ENCODE measurements at regions not wholly inside any gene's neighbourhood (a gene's known extent, or its start where the extent isn't known, plus 50 kb on each side); places are given as distances from the start of the nearest gene placed in this dataset.

DNA sequence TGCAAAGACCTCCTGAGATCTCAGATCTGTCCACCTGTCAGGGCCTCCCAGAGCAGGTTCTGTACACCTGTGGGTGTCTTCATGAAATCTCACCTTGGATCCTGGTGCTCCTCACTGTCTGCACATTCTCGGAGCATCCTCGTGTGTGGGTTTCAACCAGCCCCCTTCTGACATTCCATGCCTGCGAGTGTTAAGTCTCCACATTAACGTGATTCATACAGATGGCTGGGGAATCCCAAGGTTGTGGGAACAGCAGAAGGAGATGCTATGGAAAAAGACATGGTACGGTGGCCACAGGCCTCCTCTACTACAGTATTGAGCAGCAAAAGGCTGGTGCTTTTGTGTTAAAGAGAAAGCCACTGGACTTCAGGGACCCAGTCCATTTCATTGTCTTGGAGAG is 556.5 kb downstream of the DHX35 start:
- H3K9me3 Mint-ChIP-seq: no peaks in the 10 kb centered on the region
- H3K36me3 Mint-ChIP-seq (ENCODE audit: low read depth): no peaks in the 10 kb centered on the region
- no peaks in the 10 kb centered on the region for H3K27me3 Mint-ChIP-seq
- H3K27ac Mint-ChIP-seq: no peak overlapping the region
- H3K4me1 Mint-ChIP-seq (ENCODE audit: low read depth): no peaks in the 10 kb centered on the region
- no peak for DNase-seq
- no peak overlapping the region for H3K4me3 Mint-ChIP-seq

DNA sequence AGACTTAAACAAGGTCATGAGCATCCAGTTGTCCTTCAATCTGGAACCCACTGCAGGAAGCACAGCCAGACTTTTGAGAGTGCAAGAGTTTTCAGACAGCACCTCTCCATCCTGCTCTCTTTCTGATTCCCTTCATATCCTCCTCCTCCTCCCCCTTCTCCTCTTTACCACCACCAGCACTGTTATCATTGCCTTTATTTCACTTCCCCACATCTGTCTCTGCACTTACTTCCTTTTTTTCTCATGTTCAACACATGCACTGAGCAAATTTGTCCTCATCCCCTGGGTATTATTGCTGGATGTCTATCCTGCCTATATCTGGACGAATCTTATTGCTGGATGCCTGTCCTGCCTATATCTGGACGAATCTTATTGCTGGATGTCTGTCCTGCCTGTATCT is 554.8 kb downstream of the DHX35 start:
- H3K27me3 Mint-ChIP-seq: no peaks in the 10 kb centered on the region
- no peaks in the 10 kb centered on the region for H3K4me1 Mint-ChIP-seq (ENCODE audit: low read depth)
- no peaks in the 10 kb centered on the region for H3K9me3 Mint-ChIP-seq
- no peak for DNase-seq
- H3K4me3 Mint-ChIP-seq: no peak overlapping the region
- no peak overlapping the region for H3K27ac Mint-ChIP-seq
- H3K36me3 Mint-ChIP-seq (ENCODE audit: low read depth): no peaks in the 10 kb centered on the region

DNA sequence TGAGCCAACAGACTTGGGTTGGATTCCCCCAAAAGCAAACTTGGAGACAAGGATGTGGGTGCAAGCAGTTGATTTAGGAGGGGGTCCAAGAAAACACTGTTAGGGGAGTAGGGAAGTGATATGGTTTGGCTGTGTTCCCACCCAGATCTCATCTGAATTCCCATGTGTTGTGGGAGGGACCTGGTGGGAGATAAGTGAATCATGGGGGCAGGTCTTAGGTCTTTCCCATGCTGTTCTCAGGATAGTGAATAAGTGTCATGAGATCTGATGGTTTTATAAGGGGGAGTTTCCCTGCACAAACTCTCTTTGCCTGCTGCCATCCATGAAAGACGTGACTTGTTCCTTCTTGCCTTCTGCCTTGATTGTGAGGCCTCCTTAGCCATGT is 542.6 kb downstream of the DHX35 start:
- H3K4me3 Mint-ChIP-seq: no peak overlapping the region
- H3K27ac Mint-ChIP-seq: no peak overlapping the region
- H3K4me1 Mint-ChIP-seq (ENCODE audit: low read depth): no peaks in the 10 kb centered on the region
- no peaks in the 10 kb centered on the region for H3K9me3 Mint-ChIP-seq
- no peaks in the 10 kb centered on the region for H3K27me3 Mint-ChIP-seq
- no peak for DNase-seq
- no peaks in the 10 kb centered on the region for H3K36me3 Mint-ChIP-seq (ENCODE audit: low read depth)

DNA sequence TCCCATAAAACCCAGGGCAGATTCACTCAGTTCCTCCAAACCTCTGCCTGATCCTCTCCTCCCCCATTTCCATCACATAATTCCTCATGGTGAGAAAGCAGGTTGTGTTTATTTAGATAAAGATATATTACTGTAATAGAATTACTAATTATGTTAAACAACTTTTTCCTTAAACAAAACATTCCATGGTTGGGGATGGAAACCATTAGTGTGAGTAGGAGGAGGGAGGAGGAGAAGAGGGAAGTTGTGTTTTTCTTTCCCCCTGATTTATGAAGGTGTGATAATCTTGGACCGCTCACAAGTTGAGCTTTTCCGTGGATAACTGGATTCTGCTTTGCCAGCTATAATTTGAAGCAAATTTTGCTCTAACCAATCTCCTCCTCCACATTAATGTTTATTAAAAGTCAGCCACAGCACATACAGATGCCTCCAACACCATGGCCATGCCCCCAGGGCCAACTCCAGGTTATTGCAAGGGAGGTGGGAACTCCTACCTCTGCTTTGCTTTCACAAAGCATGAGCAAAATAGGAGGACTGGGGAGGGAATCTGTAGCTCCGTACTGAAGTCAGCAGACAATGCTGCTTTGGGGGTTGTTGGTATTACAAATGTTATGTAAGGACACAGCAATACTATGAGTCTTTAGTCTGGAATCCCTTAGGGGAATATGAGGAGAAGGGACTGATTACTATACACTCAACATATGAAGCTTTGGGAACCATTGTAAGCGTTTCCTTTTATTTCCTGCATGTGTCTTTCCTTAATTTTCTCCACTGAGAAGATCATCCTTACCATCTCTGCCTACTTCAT is 542.0 kb downstream of the DHX35 start:
- no peaks in the 10 kb centered on the region for H3K4me1 Mint-ChIP-seq (ENCODE audit: low read depth)
- no peak overlapping the region for H3K4me3 Mint-ChIP-seq
- H3K9me3 Mint-ChIP-seq: no peaks in the 10 kb centered on the region
- DNase-seq: no peak
- no peak overlapping the region for H3K27ac Mint-ChIP-seq
- no peaks in the 10 kb centered on the region for H3K27me3 Mint-ChIP-seq
- no peaks in the 10 kb centered on the region for H3K36me3 Mint-ChIP-seq (ENCODE audit: low read depth)

DNA sequence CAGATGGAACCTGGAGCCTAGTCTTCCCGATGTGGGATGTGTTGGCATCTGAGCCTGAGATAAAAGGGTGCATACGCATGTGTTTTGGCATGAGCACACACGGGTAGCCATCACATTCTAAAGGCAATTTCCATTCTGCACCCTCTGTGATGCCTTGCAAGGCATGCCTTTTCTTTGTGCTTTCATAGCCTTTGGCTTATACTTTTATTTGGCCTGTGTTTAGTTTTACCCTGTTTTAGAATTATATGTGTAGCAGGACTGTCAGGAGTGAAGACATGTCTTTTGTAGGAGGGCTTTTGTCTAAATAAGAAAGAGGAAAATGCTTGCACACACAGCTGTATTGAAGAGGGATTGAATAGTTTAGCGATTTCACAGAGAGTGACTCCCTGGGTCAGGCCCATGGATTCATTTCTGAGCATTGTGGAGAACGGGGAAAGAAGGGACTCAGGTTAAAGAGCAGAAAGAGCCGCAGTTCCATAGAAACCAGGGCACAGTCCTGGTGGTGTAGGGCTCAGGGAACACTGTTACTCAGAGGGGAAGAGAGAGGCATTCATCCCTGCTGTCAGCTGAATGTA is 530.2 kb downstream of the DHX35 start:
- DNase-seq: no peak
- Mint-ChIP-seq H3K27ac (no peak overlapping the region), H3K27me3 (no peaks in the 10 kb centered on the region), H3K4me1 (ENCODE audit: low read depth) (no peaks in the 10 kb centered on the region), H3K36me3 (ENCODE audit: low read depth) (no peaks in the 10 kb centered on the region), H3K9me3 (no peaks in the 10 kb centered on the region), H3K4me3 (no peak overlapping the region)

DNA sequence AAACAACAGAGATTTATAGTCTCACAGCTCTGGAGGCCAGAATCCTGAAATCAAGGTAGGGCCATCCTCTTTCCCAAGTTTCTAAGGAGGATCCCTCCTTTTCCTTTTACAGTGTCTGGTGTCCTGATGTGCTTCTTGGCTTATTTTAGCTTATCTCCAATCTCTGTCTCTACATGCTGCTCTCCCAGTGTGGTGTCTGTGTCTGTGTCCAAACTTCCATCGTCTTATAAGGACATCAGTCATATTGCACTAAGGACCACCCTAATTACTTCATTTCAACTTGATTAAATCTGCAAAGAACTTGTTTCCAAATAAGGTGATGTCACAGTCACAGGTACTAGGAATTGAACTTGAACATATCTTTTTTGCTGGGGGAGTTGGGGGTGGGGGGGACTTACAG is 529.6 kb downstream of the DHX35 start:
- DNase-seq: no peak
- H3K9me3 Mint-ChIP-seq: no peaks in the 10 kb centered on the region
- no peak overlapping the region for H3K27ac Mint-ChIP-seq
- no peaks in the 10 kb centered on the region for H3K27me3 Mint-ChIP-seq
- H3K36me3 Mint-ChIP-seq (ENCODE audit: low read depth): no peaks in the 10 kb centered on the region
- H3K4me1 Mint-ChIP-seq (ENCODE audit: low read depth): no peaks in the 10 kb centered on the region
- H3K4me3 Mint-ChIP-seq: no peak overlapping the region

DNA sequence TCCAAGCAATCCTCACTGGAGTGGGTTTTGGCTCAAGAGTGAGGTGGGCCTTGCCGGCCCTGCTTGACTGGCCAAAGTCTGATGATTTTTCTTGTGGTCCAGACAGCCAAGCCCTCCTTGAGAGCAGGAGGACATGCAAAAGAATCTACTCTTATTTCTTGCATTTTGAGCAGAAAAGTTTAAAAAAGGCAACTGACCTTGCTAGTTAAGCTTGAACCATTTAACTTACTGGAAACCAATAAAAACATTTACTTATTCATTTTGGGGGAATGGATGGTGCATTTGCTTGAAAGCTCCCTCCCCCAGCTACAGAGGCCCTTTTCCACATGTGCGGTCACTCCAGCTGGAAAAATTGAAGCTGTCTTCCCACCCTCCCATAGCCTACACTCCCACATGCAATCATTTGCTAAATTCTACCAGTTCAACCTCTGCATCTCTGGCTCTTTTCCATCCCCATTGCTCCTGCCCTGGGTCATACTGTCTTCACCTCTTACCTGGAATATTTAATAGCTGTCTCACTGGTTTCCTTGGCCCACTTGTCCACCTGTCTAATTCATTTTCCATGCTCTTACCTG is 527.9 kb downstream of the DHX35 start:
- Mint-ChIP-seq H3K27me3 (no peaks in the 10 kb centered on the region), H3K27ac (no peak overlapping the region)

DNA sequence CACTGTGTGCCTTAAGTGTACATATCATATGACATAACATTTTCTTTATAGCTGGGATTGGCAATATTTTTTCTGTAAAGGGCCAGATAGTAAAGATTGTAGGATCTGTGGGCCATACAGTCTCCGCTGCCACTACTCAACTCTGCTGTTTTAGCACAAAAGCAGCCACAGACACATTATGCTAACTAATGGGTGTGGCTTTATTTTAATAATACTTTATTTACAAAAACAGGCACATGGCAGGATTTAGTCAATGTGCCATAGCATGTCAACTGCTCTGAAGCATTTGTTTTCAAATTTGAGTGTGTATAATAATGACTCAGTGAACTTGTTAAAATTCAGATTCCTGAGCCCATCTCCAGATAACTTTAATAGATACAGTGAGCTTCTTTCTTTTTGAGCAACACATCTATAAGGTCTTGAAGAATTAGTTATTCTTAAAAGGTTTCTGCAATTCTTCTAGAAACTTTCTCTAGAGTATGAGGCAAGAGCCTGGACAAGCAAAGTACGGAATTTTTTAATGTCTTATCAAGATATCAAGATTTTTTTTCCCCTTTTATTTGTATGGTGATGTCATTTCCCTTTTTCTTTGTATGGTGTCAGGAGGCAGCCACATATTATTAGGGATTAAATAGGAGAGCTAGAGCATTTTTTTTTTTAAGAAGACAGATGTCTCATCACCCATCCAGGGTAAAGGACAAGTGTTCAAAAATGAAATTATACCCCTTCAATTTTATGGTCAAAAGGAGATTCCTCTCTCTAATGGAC is 518.3 kb downstream of the DHX35 start:
- H3K36me3 Mint-ChIP-seq (ENCODE audit: low read depth): no peaks in the 10 kb centered on the region
- H3K27ac Mint-ChIP-seq: no peak overlapping the region
- no peaks in the 10 kb centered on the region for H3K27me3 Mint-ChIP-seq
- DNase-seq: no peak
- H3K4me1 Mint-ChIP-seq (ENCODE audit: low read depth): no peaks in the 10 kb centered on the region
- no peaks in the 10 kb centered on the region for H3K9me3 Mint-ChIP-seq
- no peak overlapping the region for H3K4me3 Mint-ChIP-seq

More for the DNA sequence above, 527.9 kb downstream of the DHX35 start:
- Mint-ChIP-seq H3K36me3 (ENCODE audit: low read depth) (no peaks in the 10 kb centered on the region), H3K9me3 (no peaks in the 10 kb centered on the region), H3K4me1 (ENCODE audit: low read depth) (no peaks in the 10 kb centered on the region), H3K4me3 (no peak overlapping the region)
- no peak for DNase-seq

DNA sequence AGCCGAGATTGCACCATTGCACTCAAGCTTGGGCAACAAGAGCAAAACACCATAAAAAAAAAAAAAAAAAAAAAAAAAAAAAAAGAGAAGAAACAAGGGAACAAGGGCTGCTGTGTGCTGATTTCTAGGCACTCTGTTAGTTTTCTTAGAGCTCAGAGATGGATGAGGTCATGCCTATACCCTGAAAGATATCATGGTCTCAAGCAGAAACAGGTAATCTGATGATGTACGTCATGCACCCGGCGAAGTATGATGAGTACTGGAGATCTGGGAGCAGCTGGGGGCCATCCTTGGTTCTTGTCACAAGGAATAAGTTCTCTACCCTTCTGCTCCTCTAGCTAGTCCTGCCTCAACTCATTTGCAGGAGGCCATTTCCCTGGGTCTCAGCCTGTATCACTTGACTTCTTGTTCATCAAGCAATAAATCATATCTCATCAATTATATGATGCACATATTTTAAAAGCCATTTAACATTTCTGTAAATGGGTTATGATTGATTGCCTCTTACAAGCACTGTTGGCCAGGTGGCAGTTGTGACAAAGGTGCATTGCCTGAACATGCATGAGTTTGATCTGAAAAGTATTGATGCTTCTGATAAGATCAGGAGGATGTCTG is 517.2 kb downstream of the DHX35 start:
- no peak overlapping the region for H3K27ac Mint-ChIP-seq
- no peak for DNase-seq
- no peaks in the 10 kb centered on the region for H3K36me3 Mint-ChIP-seq (ENCODE audit: low read depth)
- no peak overlapping the region for H3K4me3 Mint-ChIP-seq
- H3K27me3 Mint-ChIP-seq: no peaks in the 10 kb centered on the region
- no peaks in the 10 kb centered on the region for H3K9me3 Mint-ChIP-seq
- H3K4me1 Mint-ChIP-seq (ENCODE audit: low read depth): no peaks in the 10 kb centered on the region

DNA sequence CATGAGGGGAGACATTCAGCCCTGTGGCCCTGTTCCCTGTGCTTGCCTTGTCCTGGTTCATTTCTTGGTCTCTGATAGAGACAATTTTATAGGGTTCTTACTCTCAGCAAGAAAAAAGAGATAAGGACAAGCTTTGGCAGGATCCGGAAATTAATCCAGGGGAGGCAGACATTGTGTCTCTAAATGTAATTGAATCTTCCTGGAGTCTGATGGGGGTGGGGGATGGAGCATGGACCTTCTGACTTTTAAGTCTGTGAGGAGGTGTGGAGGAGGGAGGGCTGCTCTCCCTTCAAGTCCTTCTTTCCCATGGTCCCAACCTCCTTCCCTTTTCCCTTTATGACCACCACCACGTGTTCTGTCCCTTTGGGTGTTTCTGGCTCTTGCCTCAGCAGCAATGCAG is 512.7 kb downstream of the DHX35 start:
- H3K27me3 Mint-ChIP-seq: no peaks in the 10 kb centered on the region
- H3K27ac Mint-ChIP-seq: no peak overlapping the region
- no peak overlapping the region for H3K4me3 Mint-ChIP-seq
- H3K9me3 Mint-ChIP-seq: no peaks in the 10 kb centered on the region
- DNase-seq: no peak
- no peaks in the 10 kb centered on the region for H3K36me3 Mint-ChIP-seq (ENCODE audit: low read depth)
- H3K4me1 Mint-ChIP-seq (ENCODE audit: low read depth): no peaks in the 10 kb centered on the region

DNA sequence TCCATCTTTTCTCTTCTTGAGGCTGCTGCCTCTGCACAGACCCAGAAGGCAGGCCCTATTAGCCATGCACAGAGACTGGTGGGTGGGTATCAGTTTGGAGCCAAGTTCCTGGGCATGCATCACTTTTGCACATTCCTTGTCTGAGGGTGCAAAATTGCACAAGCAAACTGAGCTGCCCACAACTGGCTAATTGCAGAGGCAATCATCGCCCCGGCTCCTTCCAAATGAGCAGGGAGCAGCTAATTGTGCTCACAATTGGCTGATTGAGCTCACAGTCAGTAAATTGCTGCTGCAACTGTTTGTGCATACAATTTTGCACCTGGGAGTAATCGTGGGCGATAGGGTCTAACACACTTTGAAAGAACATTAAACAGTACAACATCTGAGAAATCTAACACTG is 511.4 kb downstream of the DHX35 start:
- Mint-ChIP-seq H3K27me3 (no peaks in the 10 kb centered on the region), H3K9me3 (no peaks in the 10 kb centered on the region), H3K27ac (no peak overlapping the region), H3K4me1 (ENCODE audit: low read depth) (no peaks in the 10 kb centered on the region), H3K36me3 (ENCODE audit: low read depth) (no peaks in the 10 kb centered on the region), H3K4me3 (no peak overlapping the region)
- DNase-seq: no peak

DNA sequence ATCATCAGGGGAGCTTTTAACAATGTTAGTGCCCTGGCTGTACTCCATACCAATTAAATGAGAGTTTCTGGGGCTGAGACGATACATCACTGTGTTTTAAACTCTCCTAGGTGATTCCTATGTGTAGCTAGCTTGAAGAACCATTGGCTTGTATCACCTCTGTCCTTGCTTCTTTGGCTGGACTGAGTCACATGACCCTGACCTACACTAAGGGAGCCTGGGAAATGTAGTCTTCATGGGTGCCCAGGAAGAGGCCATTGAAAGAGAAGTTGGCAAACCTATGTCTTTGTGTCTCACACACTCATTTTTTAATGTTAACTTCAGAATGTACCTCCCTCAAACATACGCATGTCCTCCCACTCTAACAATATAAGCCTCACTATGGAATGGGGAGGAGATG is 506.6 kb downstream of the DHX35 start:
- Mint-ChIP-seq H3K27me3 (no peaks in the 10 kb centered on the region), H3K4me1 (ENCODE audit: low read depth) (no peaks in the 10 kb centered on the region), H3K9me3 (no peaks in the 10 kb centered on the region), H3K36me3 (ENCODE audit: low read depth) (no peaks in the 10 kb centered on the region), H3K27ac (no peak overlapping the region), H3K4me3 (no peak overlapping the region)
- DNase-seq: no peak

DNA sequence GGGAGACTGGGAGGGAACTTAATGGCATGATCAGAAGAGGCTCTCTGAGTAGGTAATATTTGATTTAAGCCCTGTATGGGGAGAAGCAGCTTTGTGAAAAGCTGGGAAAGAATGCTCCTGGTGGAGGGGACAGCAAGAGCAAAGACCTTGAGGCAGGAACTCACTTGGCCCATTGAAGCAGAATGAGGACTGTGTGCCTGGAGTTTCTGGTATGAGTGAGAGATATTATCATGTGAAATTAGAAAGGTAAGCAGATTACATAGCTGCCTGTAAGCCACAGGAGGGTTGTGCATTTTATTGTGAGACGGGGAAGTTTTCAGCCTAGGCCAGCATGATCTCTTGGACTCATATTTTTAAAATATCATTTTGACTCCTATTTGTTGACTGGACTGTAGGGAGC is 502.1 kb downstream of the DHX35 start:
- H3K27me3 Mint-ChIP-seq: no peaks in the 10 kb centered on the region

DNA sequence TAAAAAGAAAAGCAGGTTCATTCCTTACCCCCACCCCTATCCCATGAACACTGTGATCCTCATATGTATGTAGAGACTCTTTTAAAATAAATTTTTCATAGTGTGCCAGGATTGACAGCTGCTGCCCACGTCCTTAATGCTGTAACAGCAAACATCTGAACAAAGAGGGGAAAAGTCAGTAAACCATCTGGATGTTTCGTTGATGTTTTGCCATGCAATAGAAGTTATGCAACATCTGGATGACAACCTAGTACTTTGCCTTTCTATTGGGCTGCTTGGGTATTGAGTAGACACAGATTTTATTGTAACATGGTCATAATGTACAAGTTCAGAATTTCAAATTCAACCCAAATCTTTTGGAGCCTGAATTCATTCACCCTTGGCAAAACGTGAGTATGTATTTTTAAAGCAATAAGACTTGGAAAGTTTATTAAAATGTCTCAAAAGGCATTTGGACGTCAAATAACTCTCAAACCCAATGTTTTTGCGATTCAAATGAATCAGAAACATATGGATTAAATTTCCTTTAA is 500.3 kb downstream of the DHX35 start:
- Mint-ChIP-seq H3K4me1 (ENCODE audit: low read depth) (no peaks in the 10 kb centered on the region), H3K36me3 (ENCODE audit: low read depth) (no peaks in the 10 kb centered on the region), H3K9me3 (no peaks in the 10 kb centered on the region), H3K4me3 (no peak overlapping the region), H3K27ac (no peak overlapping the region), H3K27me3 (no peaks in the 10 kb centered on the region)
- no peak for DNase-seq

More for the DNA sequence above, 502.1 kb downstream of the DHX35 start:
- Mint-ChIP-seq H3K4me3 (no peak overlapping the region), H3K27ac (no peak overlapping the region), H3K36me3 (ENCODE audit: low read depth) (no peaks in the 10 kb centered on the region), H3K4me1 (ENCODE audit: low read depth) (no peaks in the 10 kb centered on the region), H3K9me3 (no peaks in the 10 kb centered on the region)
- DNase-seq: no peak
